ENCODE measurements at regions not wholly inside any gene's neighbourhood (a gene's known extent, or its start where the extent isn't known, plus 50 kb on each side); places are given as distances from the start of the nearest gene placed in this dataset.

GRCh38 chr14:65910108-65910786 lies 497.7 kb downstream of the FUT8 start:
- DNase-seq: no peak

GRCh38 chr14:65915125-65915524 lies 502.6 kb downstream of the FUT8 start:
- DNase-seq: no peak
- intact Hi-C loops (cut with DNase I): no loop called here

More at GRCh38 chr14:65910108-65910786, 497.7 kb downstream of the FUT8 start:
- intact Hi-C loops (cut with DNase I): no loop called here

GRCh38 chr14:65916055-65916454 lies 503.5 kb downstream of the FUT8 start:
- DNase-seq: no peak
- intact Hi-C loops (cut with DNase I): no loop called here

GRCh38 chr14:65920996-65921395 lies 508.5 kb downstream of the FUT8 start:
- no peak for DNase-seq
- intact Hi-C loops (cut with DNase I): no loop called here

- intact Hi-C loops (cut with DNase I): no loop called here
Measured at GRCh38 chr14:65922142-65922541, 509.6 kb downstream of the FUT8 start.

GRCh38 chr14:65926504-65926903 lies 514.0 kb downstream of the FUT8 start:
- intact Hi-C loops (cut with DNase I): no loop called here
- no peak for DNase-seq

More at GRCh38 chr14:65922142-65922541, 509.6 kb downstream of the FUT8 start:
- no peak for DNase-seq

GRCh38 chr14:65926935-65927700 lies 514.6 kb downstream of the FUT8 start:
- DNase-seq: no peak
- intact Hi-C loops (cut with DNase I): no loop called here

GRCh38 chr14:65927931-65928356 lies 515.4 kb downstream of the FUT8 start:
- DNase-seq: no peak
- intact Hi-C loops (cut with DNase I): no loop called here

GRCh38 chr14:65928995-65929394 lies 516.5 kb downstream of the FUT8 start:
- intact Hi-C loops (cut with DNase I): no loop called here
- no peak for DNase-seq

GRCh38 chr14:65933400-65934069 lies 521.0 kb downstream of the FUT8 start:
- intact Hi-C loops (cut with DNase I): no loop called here
- no peak for DNase-seq

GRCh38 chr14:65934070-65934435 lies 521.5 kb downstream of the FUT8 start:
- DNase-seq: no peak
- intact Hi-C loops (cut with DNase I): no loop called here

- DNase-seq: no peak
- intact Hi-C loops (cut with DNase I): no loop called here
Measured at GRCh38 chr14:65936342-65936975, 523.9 kb downstream of the FUT8 start.

- DNase-seq: no peak
- intact Hi-C loops (cut with DNase I): no loop called here
Measured at GRCh38 chr14:65937079-65937959, 524.8 kb downstream of the FUT8 start.

GRCh38 chr14:65937960-65938316 lies 525.4 kb downstream of the FUT8 start:
- intact Hi-C loops (cut with DNase I): no loop called here
- no peak for DNase-seq

- intact Hi-C loops (cut with DNase I): no loop called here
- DNase-seq: no peak
Measured at GRCh38 chr14:65938738-65939137, 526.2 kb downstream of the FUT8 start.

- DNase-seq: no peak
- intact Hi-C loops (cut with DNase I): no loop called here
Measured at GRCh38 chr14:65939184-65939583, 526.7 kb downstream of the FUT8 start.

- no peak for DNase-seq
- intact Hi-C loops (cut with DNase I): no loop called here
Measured at GRCh38 chr14:65940056-65940735, 527.7 kb downstream of the FUT8 start.

GRCh38 chr14:65941091-65941490 lies 528.6 kb downstream of the FUT8 start:
- intact Hi-C loops (cut with DNase I): no loop called here
- DNase-seq: no peak

Measured in head of caudate nucleus (tissue), 42 donors.